Peyer's patch (tissue), 4 donors: ENCODE measurements at regions not wholly inside any gene's neighbourhood (a gene's known extent, or its start where the extent isn't known, plus 50 kb on each side); places are given as distances from the start of the nearest gene placed in this dataset.
"Not testable (repeated sequence)": the region's sequence is repeated elsewhere in the genome, so short reads cannot be mapped to it uniquely, and the experiment has no call there.

Experiments
- DNase-seq, 3 donors: peaks; one replicate each; pipeline ENCODE4 v3.0.0-alpha.2; 2017 to 2019
- H3K27ac ChIP-seq, 4 donors: fragments of 200-600 bp; sonication (generic); one replicate each; pipeline ENCODE4 v1.5.1; 2016 to 2019
- H3K27me3 ChIP-seq, 2 donors: fragments of 200-600 bp; sonication (generic); one replicate each; pipeline ENCODE4 v1.5.1; 2019
- H3K36me3 ChIP-seq, 3 donors: fragments of 200-600 bp; sonication (generic); one replicate each; pipeline ENCODE4 v1.5.1; 2016 to 2019
- H3K4me1 ChIP-seq, 4 donors: fragments of 200-600 bp; sonication (generic); one replicate each; pipeline ENCODE4 v1.5.1; 2016 to 2019
- H3K4me3 ChIP-seq, 4 donors: fragments of 200-600 bp; sonication (generic); 1 replicate in 3 of 4; 2 replicates in 1 of 4; pipeline ENCODE4 v1.5.1; 2016 to 2019; ENCODE audit warnings: mild to moderate bottlenecking in 1 of 4
- H3K9me3 ChIP-seq, 4 donors: fragments of 200-600 bp; sonication (generic); one replicate each; pipeline ENCODE4 v1.5.1; 2016 to 2019; ENCODE audit warnings: mild to moderate bottlenecking in 1 of 4
- POLR2A ChIP-seq, 2 donors: fragments of 450-650 bp; IDR thresholded peaks; one replicate each; pipeline ENCODE4 v1.5.1; 2017; ENCODE audit warnings: antibody characterized with exemption in 2 of 2, mild to moderate bottlenecking in 2 of 2, moderate library complexity in 2 of 2
- TF ChIP-seq, protein P1 (sequence below), 6 experiments: fragments of 450-650 bp in 4 of 6; fragments of 200-600 bp in 2 of 6; sonication (generic) in 1 of 6; IDR thresholded peaks; one replicate each; pipeline ENCODE4 v1.5.1; 2017 to 2019; ENCODE audit warnings: antibody characterized with exemption in 6 of 6, mild to moderate bottlenecking in 3 of 6, moderate library complexity in 1 of 6

- Histone ChIP-seq H3K9me3 (no peaks in the 10 kb centered on the region), H3K4me1 (no peaks in the 10 kb centered on the region), H3K4me3 (no peak overlapping the region), H3K27me3 (no peaks in the 10 kb centered on the region), H3K36me3 (no peaks in the 10 kb centered on the region), H3K27ac (peak overlapping the region in 3 of 4 donors; percentile 43 to 82 (median 73))
- peak; percentile 32 to 81 (median 80) for DNase-seq
- TF ChIP-seq POLR2A (IDR thresholded peaks at IDR 0.05), result no peak
- TF ChIP-seq, protein P1, sequence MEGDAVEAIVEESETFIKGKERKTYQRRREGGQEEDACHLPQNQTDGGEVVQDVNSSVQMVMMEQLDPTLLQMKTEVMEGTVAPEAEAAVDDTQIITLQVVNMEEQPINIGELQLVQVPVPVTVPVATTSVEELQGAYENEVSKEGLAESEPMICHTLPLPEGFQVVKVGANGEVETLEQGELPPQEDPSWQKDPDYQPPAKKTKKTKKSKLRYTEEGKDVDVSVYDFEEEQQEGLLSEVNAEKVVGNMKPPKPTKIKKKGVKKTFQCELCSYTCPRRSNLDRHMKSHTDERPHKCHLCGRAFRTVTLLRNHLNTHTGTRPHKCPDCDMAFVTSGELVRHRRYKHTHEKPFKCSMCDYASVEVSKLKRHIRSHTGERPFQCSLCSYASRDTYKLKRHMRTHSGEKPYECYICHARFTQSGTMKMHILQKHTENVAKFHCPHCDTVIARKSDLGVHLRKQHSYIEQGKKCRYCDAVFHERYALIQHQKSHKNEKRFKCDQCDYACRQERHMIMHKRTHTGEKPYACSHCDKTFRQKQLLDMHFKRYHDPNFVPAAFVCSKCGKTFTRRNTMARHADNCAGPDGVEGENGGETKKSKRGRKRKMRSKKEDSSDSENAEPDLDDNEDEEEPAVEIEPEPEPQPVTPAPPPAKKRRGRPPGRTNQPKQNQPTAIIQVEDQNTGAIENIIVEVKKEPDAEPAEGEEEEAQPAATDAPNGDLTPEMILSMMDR (IDR thresholded peaks at IDR 0.05), result no peak
These were observed 55.4 kb downstream of the TMEM121 start for GRCh38 chr14:105581551-105582341.

DNA sequence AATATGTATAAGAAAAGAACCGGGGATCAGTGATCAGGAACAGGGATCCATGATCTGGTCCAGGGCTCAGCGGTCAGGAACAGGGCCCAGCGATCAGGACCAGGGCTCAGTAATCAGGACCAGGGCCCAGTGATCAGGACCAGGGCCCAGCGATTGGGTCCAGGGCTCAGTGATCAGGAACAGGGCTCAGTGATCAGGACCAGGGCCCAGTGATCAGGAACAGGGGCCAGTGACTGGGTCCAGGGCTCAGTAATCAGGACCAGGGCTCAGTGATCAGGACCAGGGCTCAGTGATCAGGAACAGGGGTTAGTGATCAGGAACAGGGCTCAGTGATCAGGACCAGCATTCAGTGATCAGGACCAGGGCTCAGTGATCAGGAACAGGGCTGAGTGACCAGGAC lies 56.3 kb downstream of the TMEM121 start:
- Histone ChIP-seq H3K27me3 (no peaks in the 10 kb centered on the region), H3K9me3 (no peaks in the 10 kb centered on the region), H3K36me3 (no peaks in the 10 kb centered on the region), H3K4me1 (no peaks in the 10 kb centered on the region), H3K4me3 (no peak overlapping the region), H3K27ac (peak overlapping the region in 2 of 4 donors; percentile 73 to 82)
- TF ChIP-seq POLR2A (IDR thresholded peaks at IDR 0.05), result no peak
- TF ChIP-seq, protein P1 (IDR thresholded peaks at IDR 0.05), result no peak
- peak in 2 of 3 donors; percentile 48 to 58 for DNase-seq

- not testable (repeated sequence) for H3K9me3 ChIP-seq, H3K36me3 ChIP-seq, H3K4me1 ChIP-seq, H3K27ac ChIP-seq, H3K4me3 ChIP-seq, H3K27me3 ChIP-seq
- peak in 1 of 3 donors; percentile 38 for DNase-seq
These were observed 57.5 kb downstream of the TMEM121 start for GRCh38 chr14:105583914-105584313.

GRCh38 chr14:105585290-105585689 lies 58.9 kb downstream of the TMEM121 start:
- H3K27me3 ChIP-seq, result not testable (repeated sequence)
- peak overlapping the region in 2 of 4 donors; percentile 51 to 72 for H3K27ac ChIP-seq

GRCh38 chr14:105585722-105586121 lies 59.3 kb downstream of the TMEM121 start:
- peak overlapping the region in 2 of 4 donors; percentile 51 to 72 for H3K27ac ChIP-seq
- TF ChIP-seq, protein P1 (IDR thresholded peaks at IDR 0.05), result peak in 1 of 6 experiments; percentile 7
- DNase-seq, result peak in 2 of 3 donors; percentile 48 to 62
- H3K36me3 ChIP-seq, H3K4me3 ChIP-seq, H3K9me3 ChIP-seq, H3K4me1 ChIP-seq, H3K27me3 ChIP-seq: not testable (repeated sequence)

More at GRCh38 chr14:105585290-105585689, 58.9 kb downstream of the TMEM121 start:
- not testable (repeated sequence) for H3K4me1 ChIP-seq, H3K36me3 ChIP-seq, DNase-seq, H3K9me3 ChIP-seq, H3K4me3 ChIP-seq

GRCh38 chr14:105586144-105586872 lies 59.9 kb downstream of the TMEM121 start:
- not testable (repeated sequence) for H3K9me3 ChIP-seq, H3K4me1 ChIP-seq, H3K27me3 ChIP-seq, H3K36me3 ChIP-seq, H3K4me3 ChIP-seq
- DNase-seq, result peak in 2 of 3 donors; percentile 76 to 81
- H3K27ac ChIP-seq, result peak overlapping the region in 2 of 4 donors; percentile 51 to 72

DNA sequence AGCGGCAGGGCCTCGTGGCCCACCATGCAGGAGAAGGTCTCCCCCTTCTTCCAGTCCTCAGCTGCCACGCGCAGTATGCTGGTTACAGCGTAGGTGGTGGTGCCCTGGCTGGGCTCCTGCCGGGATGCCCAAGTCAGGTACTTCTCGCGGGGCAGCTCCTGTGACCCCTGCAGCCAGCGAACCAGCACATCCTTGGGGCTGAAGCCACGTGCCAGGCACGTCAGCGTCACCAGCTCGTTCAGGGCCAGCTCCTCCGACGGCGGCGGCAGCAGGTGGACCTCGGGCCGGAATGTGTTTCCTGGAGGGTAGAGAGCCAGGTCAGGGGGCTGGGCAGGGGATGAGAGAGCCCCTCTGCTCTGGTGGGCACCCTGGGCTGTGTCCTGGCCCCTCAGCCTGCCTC lies 60.7 kb downstream of the TMEM121 start:
- H3K27ac ChIP-seq, result peak overlapping the region in 1 of 4 donors; percentile 76
- not testable (repeated sequence) for DNase-seq

GRCh38 chr14:105587482-105588235 lies 61.3 kb downstream of the TMEM121 start:
- H3K27me3 ChIP-seq, H3K9me3 ChIP-seq, DNase-seq, H3K36me3 ChIP-seq, H3K4me1 ChIP-seq: not testable (repeated sequence)
- Histone ChIP-seq H3K27ac (peak overlapping the region in 2 of 4 donors; percentile 63 to 76), H3K4me3 (peak overlapping the region in 2 of 4 donors; percentile 12 to 37)

More for the DNA sequence above, 60.7 kb downstream of the TMEM121 start:
- H3K4me1 ChIP-seq, H3K4me3 ChIP-seq, H3K9me3 ChIP-seq, H3K27me3 ChIP-seq, H3K36me3 ChIP-seq: not testable (repeated sequence)
